Testis (tissue), 2 donors: ENCODE measurements at regions not wholly inside any gene's neighbourhood (a gene's known extent, or its start where the extent isn't known, plus 50 kb on each side); places are given as distances from the start of the nearest gene placed in this dataset.

Experiments
- POLR2A ChIP-seq: fragments of 450-650 bp; IDR thresholded peaks from one replicate; pipeline ENCODE4 v1.6.1; 2017; ENCODE audit warnings: antibody characterized with exemption, mild to moderate bottlenecking, moderate library complexity
- TF ChIP-seq, protein P1 (sequence below), 3 experiments: fragments of 450-650 bp in 2 of 3; fragments of 200-600 bp in 1 of 3; sonication (generic) in 1 of 3; IDR thresholded peaks; one replicate each; pipeline ENCODE4 v1.5.1; 2016 to 2019; ENCODE audit warnings: antibody characterized with exemption in 3 of 3, mild to moderate bottlenecking in 2 of 3, moderate library complexity in 1 of 3

DNA sequence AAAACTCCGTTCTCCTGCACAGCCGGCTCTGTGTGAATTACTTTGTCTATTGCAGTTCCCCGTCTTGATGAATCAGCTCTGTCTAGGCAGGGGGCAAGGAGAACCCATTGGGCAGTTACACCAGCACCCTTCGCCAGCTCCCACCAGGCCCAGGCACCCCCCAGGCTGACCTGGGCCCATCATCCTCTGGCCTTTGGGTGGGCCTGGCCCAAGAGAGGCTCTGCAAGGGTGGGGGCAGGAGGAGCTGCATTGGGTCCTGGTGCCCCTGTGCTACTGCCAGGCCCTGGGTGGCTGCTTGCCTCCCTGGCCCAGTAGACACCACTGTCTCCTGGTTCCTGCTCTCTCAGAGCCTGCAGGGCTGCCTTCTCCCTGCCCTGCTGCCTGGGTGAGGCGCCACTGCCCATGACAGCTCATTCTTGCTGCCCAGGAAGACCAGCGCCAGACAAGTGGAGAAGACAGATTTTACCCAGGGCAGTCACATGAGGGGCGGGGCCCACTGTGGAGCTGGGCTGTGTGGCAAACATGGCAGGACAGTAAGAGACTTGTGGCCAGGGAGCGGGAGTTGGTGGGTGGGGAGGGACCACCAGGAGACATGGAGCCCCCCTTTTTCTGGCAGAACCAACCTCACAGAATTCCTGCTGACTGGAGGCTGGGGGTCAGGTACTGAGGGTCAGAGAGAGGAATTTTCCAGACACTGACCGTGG, 67.2 kb downstream of the MRPL36 start:
- TF ChIP-seq, protein P1, sequence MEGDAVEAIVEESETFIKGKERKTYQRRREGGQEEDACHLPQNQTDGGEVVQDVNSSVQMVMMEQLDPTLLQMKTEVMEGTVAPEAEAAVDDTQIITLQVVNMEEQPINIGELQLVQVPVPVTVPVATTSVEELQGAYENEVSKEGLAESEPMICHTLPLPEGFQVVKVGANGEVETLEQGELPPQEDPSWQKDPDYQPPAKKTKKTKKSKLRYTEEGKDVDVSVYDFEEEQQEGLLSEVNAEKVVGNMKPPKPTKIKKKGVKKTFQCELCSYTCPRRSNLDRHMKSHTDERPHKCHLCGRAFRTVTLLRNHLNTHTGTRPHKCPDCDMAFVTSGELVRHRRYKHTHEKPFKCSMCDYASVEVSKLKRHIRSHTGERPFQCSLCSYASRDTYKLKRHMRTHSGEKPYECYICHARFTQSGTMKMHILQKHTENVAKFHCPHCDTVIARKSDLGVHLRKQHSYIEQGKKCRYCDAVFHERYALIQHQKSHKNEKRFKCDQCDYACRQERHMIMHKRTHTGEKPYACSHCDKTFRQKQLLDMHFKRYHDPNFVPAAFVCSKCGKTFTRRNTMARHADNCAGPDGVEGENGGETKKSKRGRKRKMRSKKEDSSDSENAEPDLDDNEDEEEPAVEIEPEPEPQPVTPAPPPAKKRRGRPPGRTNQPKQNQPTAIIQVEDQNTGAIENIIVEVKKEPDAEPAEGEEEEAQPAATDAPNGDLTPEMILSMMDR (IDR thresholded peaks at IDR 0.05): no peak
- TF ChIP-seq POLR2A: no peak
